ENCODE measurements at regions not wholly inside any gene's neighbourhood (a gene's known extent, or its start where the extent isn't known, plus 50 kb on each side); places are given as distances from the start of the nearest gene placed in this dataset.

- TF ChIP-seq POLR2A (IDR thresholded peaks at IDR 0.05) (no peak), EP300 (IDR thresholded peaks at IDR 0.05) (no peak), CTCF (IDR thresholded peaks at IDR 0.05) (no peak), POLR2AphosphoS5 (IDR thresholded peaks at IDR 0.05) (no peak)
Measured at GRCh38 chr2:155109527-155109926, 411.0 kb downstream of the KCNJ3 start.

Data from gastroesophageal sphincter (tissue), 3 donors.